Heart right ventricle (tissue), 16 donors: ENCODE measurements at regions not wholly inside any gene's neighbourhood (a gene's known extent, or its start where the extent isn't known, plus 50 kb on each side); places are given as distances from the start of the nearest gene placed in this dataset.

ENCODE experiments used
- ATAC-seq, 8 donors: fragments of 200-7000 bp; cut with Tn5 transposase; one replicate each; pipeline ENCODE4 v1.9.1; 2020; ENCODE audit warnings: mild to moderate bottlenecking in 8 of 8, moderate library complexity in 8 of 8, moderate number of reproducible peaks in 1 of 8
- DNase-seq, 2 donors: peaks; one replicate each; pipeline ENCODE4 v3.0.0-alpha.2; 2020
- H3K27ac ChIP-seq, 10 donors: fragments of 200-600 bp; sonication (generic) in 2 of 10; one replicate each; pipeline versions ENCODE4 v1.5.0 to v1.8.0; 2020 to 2022; ENCODE audit warnings: mild to moderate bottlenecking in 3 of 10
- H3K27me3 ChIP-seq, 7 donors: fragments of 200-600 bp; one replicate each; pipeline ENCODE4 v1.8.0; 2021 to 2022; ENCODE audit warnings: mild to moderate bottlenecking in 2 of 7
- H3K36me3 ChIP-seq, 9 donors: fragments of 200-600 bp; sonication (generic) in 1 of 9; one replicate each; pipeline versions ENCODE4 v1.5.0 to v1.8.0; 2020 to 2022; ENCODE audit warnings: mild to moderate bottlenecking in 2 of 9
- H3K4me1 ChIP-seq, 9 donors: fragments of 200-600 bp; sonication (generic) in 1 of 9; one replicate each; pipeline versions ENCODE4 v1.5.0 to v1.8.0; 2020 to 2022; ENCODE audit warnings: mild to moderate bottlenecking in 4 of 9
- H3K4me3 ChIP-seq, 10 donors: fragments of 200-600 bp; sonication (generic) in 2 of 10; one replicate each; pipeline versions ENCODE4 v1.5.0 to v1.8.0; 2020 to 2022; ENCODE audit warnings: mild to moderate bottlenecking in 7 of 10, moderate library complexity in 2 of 10
- H3K9me3 ChIP-seq, 11 donors: fragments of 200-600 bp in 10 of 11; sonication (generic) in 2 of 11; one replicate each; pipeline versions ENCODE4 v1.5.0 to v1.8.0; 2013 to 2022; ENCODE audit warnings: mild to moderate bottlenecking in 2 of 11, control low read depth in 1 of 11, moderate library complexity in 1 of 11
- WGBS, 2 donors: extraction: QIAGEN DNeasy Blood & Tissue Kit; methylation state at CpG; one replicate each; pipeline ENCODE4 v1.1.7; 2013; ENCODE audit warnings: inconsistent platforms in 1 of 2; 5-methylcytosine and 5-hydroxymethylcytosine counted together
- intact Hi-C, 10 donors: fragments of 100-400 bp; cut with DNase I; formaldehyde crosslinking; loops; one replicate each; pipeline versions ENCODE4 v1.11.1 to v1.14.2; 2022
- TF ChIP-seq, protein P1 (sequence below), 9 donors: fragments of 200-600 bp; sonication (generic) in 2 of 9; IDR thresholded peaks; one replicate each; pipeline versions ENCODE4 v1.5.0 to v1.8.0; 2021 to 2022; ENCODE audit warnings: antibody characterized with exemption in 9 of 9, mild to moderate bottlenecking in 5 of 9, moderate library complexity in 1 of 9
- donor health status: Arrhythmogenic right ventricular cardiomyopathy.
- donor health status: ischemic (EF 13 %, LVEDD 7.1; RV severe dilation, severe dysfunction).
- donor health status: healthy with polysubstance abuse.
- donor health status: DM: no; HTN: yes; CAD: no.
- donor health status: DM: no; HTN: no; CAD: no.
- donor health status: ischemic (EF 25% LVEDD 6.9; RV normal size, moderate dysfunction).
- donor health status: ischemic (EF 25% LVEDD 5.7; RV mildly dilated, moderate dysfunction).
- donor health status: healthy.
- donor health status: DM: yes; HTN: yes; CAD: no.
- donor health status: Ischemic cardiomyopathy.
- donor health status: ischemic (EF 35%, LVEDD 5.7; RV mildly dilated, moderate dysfunction).
- donor health status: nonischemic (EF 11% LVEDD 7.7; RV severe dilation, severe dysfunction).
- donor health status: DM: yes; HTN: yes; CAD: no.
- donor health status: PGD.
- donor health status: ischemic (EF 29% LVEDD 5.4; RV normal size, mild dysfunction).
- donor health status: nonischemic (EF 23%, LVEDD 6.1; RV moderate dilation, normal function).

DNA sequence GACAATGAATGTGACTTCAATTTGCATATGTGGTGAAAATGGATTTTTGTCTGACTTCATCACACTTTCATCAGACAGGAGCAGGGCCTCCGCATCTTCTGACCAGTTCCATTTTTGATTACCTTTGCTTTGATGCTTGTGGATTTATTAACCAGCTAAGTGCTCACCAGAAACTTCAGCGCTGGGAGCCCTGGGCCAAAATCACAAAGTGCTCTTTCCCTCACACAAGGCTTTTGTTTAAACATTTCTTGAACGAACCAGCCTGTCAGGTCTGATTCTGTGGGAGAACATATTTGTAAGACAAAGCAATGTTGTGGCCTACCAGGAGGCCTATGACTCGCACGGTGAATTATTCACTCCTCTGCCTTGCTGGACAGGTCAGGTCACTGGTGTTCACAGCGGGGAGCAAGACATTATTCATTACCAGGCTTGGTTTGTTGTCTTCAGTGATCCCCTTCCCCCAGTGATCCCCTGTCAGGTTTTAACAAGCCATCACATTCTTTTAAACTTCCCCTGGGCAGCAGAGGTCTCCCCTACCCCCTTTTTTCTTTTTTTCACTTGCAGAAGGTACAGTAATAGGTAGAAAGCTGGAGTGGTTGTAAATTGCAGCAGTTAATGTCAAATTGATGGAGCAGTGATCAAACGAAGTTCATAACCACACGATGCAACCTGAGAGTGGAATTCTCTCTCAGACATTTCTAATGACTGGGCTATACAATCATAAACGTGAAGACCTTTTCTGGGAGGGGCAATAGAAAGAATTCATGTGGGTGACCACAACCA, 167.5 kb upstream of the PRICKLE1 start:
- peaks cover 3 to 22% (median 13%) of the 10 kb centered on the region in 9 donors for H3K4me1 ChIP-seq

DNA sequence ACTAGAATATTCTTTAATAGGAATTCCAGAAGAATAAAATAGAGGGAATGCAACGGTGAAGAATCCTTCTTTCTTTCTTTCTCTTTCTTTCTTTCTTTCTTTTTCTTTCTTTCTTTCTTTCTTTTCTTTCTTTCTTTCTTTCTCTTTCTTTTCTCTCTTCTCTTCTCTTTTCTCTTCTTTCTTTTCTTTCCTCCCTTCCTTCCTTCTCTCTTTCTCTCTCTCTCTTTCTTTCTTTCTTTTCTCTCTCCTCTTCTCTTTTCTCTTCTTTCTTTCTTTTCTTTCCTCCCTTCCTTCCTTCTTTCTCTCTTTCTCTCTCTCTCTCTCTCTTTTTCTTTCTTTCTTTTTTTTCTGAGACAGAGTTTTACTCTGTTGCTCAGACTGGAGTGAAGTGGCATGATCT, 160.8 kb upstream of the PRICKLE1 start:
- TF ChIP-seq, protein P1, sequence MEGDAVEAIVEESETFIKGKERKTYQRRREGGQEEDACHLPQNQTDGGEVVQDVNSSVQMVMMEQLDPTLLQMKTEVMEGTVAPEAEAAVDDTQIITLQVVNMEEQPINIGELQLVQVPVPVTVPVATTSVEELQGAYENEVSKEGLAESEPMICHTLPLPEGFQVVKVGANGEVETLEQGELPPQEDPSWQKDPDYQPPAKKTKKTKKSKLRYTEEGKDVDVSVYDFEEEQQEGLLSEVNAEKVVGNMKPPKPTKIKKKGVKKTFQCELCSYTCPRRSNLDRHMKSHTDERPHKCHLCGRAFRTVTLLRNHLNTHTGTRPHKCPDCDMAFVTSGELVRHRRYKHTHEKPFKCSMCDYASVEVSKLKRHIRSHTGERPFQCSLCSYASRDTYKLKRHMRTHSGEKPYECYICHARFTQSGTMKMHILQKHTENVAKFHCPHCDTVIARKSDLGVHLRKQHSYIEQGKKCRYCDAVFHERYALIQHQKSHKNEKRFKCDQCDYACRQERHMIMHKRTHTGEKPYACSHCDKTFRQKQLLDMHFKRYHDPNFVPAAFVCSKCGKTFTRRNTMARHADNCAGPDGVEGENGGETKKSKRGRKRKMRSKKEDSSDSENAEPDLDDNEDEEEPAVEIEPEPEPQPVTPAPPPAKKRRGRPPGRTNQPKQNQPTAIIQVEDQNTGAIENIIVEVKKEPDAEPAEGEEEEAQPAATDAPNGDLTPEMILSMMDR (IDR thresholded peaks at IDR 0.05), result no peak

More for the DNA sequence above, 167.5 kb upstream of the PRICKLE1 start:
- H3K4me3 ChIP-seq, result no peak overlapping the region
- H3K9me3 ChIP-seq, result no peaks in the 10 kb centered on the region
- ATAC-seq (no peak), DNase-seq (no peak)
- H3K36me3 ChIP-seq, result no peaks in the 10 kb centered on the region
- no peaks in the 10 kb centered on the region for H3K27me3 ChIP-seq
- no peak overlapping the region for H3K27ac ChIP-seq
- TF ChIP-seq, protein P1 (IDR thresholded peaks at IDR 0.05), result no peak
- 77% methylated on average over 9 of the region's 9 CpGs for WGBS, 2 donors
- intact Hi-C loops, result no loop called here

DNA sequence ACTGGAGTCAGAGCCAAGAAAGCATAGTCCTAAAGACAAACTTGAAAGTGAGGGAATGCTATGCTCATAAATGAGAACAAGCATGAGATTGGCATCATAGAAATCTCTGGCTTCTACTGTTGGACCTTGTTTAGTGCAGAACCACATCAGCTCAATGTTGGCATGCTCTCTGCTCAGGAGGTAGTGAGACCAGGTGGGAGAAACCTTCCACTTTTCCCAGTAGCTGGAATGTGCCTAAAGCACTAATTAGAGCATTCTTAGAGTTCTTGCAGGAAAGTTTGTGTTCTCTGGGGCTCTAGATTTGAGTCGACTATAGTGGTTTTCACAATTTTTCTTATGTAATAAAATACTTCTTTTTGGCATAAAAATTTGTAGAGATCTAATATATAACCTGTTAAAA, 159.7 kb upstream of the PRICKLE1 start:
- no peaks in the 10 kb centered on the region for H3K27me3 ChIP-seq
- H3K4me3 ChIP-seq, result no peak overlapping the region
- H3K9me3 ChIP-seq, result peaks cover 0 to 19% (median 7%) of the 10 kb centered on the region in 11 donors
- no peak overlapping the region for H3K27ac ChIP-seq
- intact Hi-C loops, result no loop called here
- ATAC-seq (no peak), DNase-seq (no peak)
- peaks cover 0 to 11% (median 8%) of the 10 kb centered on the region in 9 donors for H3K4me1 ChIP-seq
- 94 to 97% methylated on average over 1 of the region's 1 CpG for WGBS, 2 donors
- H3K36me3 ChIP-seq, result no peaks in the 10 kb centered on the region
- TF ChIP-seq, protein P1 (IDR thresholded peaks at IDR 0.05), result no peak

More for the DNA sequence above, 160.8 kb upstream of the PRICKLE1 start:
- Histone ChIP-seq H3K9me3 (peaks cover 0 to 19% (median 7%) of the 10 kb centered on the region in 11 donors), H3K4me3 (no peak overlapping the region), H3K4me1 (no peaks in the 10 kb centered on the region), H3K36me3 (no peaks in the 10 kb centered on the region), H3K27me3 (no peaks in the 10 kb centered on the region), H3K27ac (no peak overlapping the region)
- WGBS, 2 donors, result 94 to 95% methylated on average over 1 of the region's 1 CpG
- intact Hi-C loops, result no loop called here
- no peak for ATAC-seq
- no peak for DNase-seq

DNA sequence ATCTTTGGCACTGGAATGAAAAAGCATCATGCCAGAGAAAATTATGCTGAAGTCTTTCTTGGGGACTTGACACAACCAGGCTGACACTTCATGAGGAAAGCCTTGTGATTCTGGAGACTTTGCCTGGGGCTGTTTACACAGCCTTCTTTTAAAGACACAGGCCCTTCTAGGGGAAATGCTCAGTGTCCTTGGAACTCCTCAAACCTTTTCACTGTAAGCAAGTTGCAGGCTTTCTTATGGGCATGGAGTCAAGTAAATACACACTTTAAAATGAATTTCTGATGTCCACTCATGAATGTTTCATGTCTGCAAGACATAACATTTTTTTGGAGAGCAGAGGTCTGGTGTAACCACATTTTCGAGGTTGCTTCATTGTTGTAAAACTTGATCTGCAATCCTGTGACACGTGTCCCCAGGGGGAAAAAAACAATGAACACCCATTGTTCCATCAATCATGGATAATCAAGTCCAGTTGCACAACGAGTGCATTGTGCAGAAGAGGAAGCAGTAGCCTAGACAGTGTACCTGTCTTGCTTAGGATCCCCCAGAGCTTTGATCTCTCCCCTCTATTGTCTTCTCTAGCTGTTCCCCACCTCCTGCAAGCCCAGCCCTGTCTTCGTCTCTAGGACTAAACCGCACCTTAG, 155.1 kb upstream of the PRICKLE1 start:
- 72 to 74% methylated on average over 5 of the region's 5 CpGs for WGBS, 2 donors
- Histone ChIP-seq H3K9me3 (peaks cover 0 to 19% (median 7%) of the 10 kb centered on the region in 11 donors), H3K27ac (peak overlapping the region in 6 of 10 donors; percentile 3 to 90 (median 66)), H3K4me1 (peaks cover 0 to 46% (median 25%) of the 10 kb centered on the region in 9 donors), H3K27me3 (no peaks in the 10 kb centered on the region), H3K36me3 (no peaks in the 10 kb centered on the region), H3K4me3 (no peak overlapping the region)
- intact Hi-C loops, result loop anchor here in 1 of 10 donors (5.0 kb wide), 1 partner anchor 152 kb away; no protein-coding TSS in a partner anchor
- DNase-seq, result no peak
- peak in 4 of 8 donors; percentile 23 to 47 (median 40) for ATAC-seq
- TF ChIP-seq, protein P1 (IDR thresholded peaks at IDR 0.05), result no peak
